MM.1S (cell line): ENCODE measurements at regions not wholly inside any gene's neighbourhood (a gene's known extent, or its start where the extent isn't known, plus 50 kb on each side); places are given as distances from the start of the nearest gene placed in this dataset.

Experiments used
- CTCF ChIP-seq: fragments of 300-600 bp; sonication (generic); IDR thresholded peaks from 2 replicates; pipeline ENCODE4 v1.5.1; 2016; ENCODE audit warnings: antibody characterized with exemption, low read length, mixed read lengths
- EZH2 ChIP-seq: fragments of 300-600 bp; sonication (generic); optimal IDR thresholded peaks from 2 replicates; pipeline ENCODE3; 2017; ENCODE audit warnings: low read depth, mild to moderate bottlenecking, antibody characterized with exemption, low read length, mixed read lengths

GRCh38 chr5:112533362-112533761 lies 114.3 kb upstream of the EPB41L4A start:
- no peak for TF ChIP-seq CTCF
- TF ChIP-seq EZH2, result no peak
